GM19328 (cell line): ENCODE measurements at regions not wholly inside any gene's neighbourhood (a gene's known extent, or its start where the extent isn't known, plus 50 kb on each side); places are given as distances from the start of the nearest gene placed in this dataset.
"Not testable (repeated sequence)": the region's sequence is repeated elsewhere in the genome, so short reads cannot be mapped to it uniquely, and the experiment has no call there.

Experiments used
- ATAC-seq: cut with Tn5 transposase; IDR thresholded peaks from one replicate; pipeline ENCODE4 v1.9.1; 2021; ENCODE audit warnings: mild to moderate bottlenecking, moderate library complexity; ENCODE audit not compliant: unreplicated experiment

GRCh38 chr1:118303534-118303933 lies 118.5 kb upstream of the SPAG17 start:
- no peak for ATAC-seq

GRCh38 chr1:118303064-118303463 lies 118.0 kb upstream of the SPAG17 start:
- no peak for ATAC-seq

GRCh38 chr1:118302145-118302544 lies 117.1 kb upstream of the SPAG17 start:
- ATAC-seq = no peak

- ATAC-seq = no peak
These were observed 115.8 kb upstream of the SPAG17 start for GRCh38 chr1:118300808-118301207.

GRCh38 chr1:118298397-118298796 lies 113.4 kb upstream of the SPAG17 start:
- no peak for ATAC-seq

GRCh38 chr1:118297521-118297920 lies 112.5 kb upstream of the SPAG17 start:
- no peak for ATAC-seq

- ATAC-seq = no peak
These were observed 110.0 kb upstream of the SPAG17 start for GRCh38 chr1:118294875-118295642.

- no peak for ATAC-seq
These were observed 106.6 kb upstream of the SPAG17 start for GRCh38 chr1:118291661-118292060.

- ATAC-seq = no peak
These were observed 105.5 kb upstream of the SPAG17 start for GRCh38 chr1:118290571-118290970.

- ATAC-seq = no peak
These were observed 105.0 kb upstream of the SPAG17 start for GRCh38 chr1:118290046-118290445.

GRCh38 chr1:118280656-118281055 lies 95.6 kb upstream of the SPAG17 start:
- ATAC-seq = not testable (repeated sequence)

- ATAC-seq = no peak
These were observed 90.6 kb upstream of the SPAG17 start for GRCh38 chr1:118275472-118276115.

GRCh38 chr1:118272884-118273283 lies 87.9 kb upstream of the SPAG17 start:
- no peak for ATAC-seq

- ATAC-seq = no peak
These were observed 86.9 kb upstream of the SPAG17 start for GRCh38 chr1:118271883-118272282.

GRCh38 chr1:118269598-118269997 lies 84.6 kb upstream of the SPAG17 start:
- no peak for ATAC-seq

GRCh38 chr1:118266436-118266835 lies 81.4 kb upstream of the SPAG17 start:
- no peak for ATAC-seq

- ATAC-seq = no peak
These were observed 79.3 kb upstream of the SPAG17 start for GRCh38 chr1:118264343-118264742.

- ATAC-seq = no peak
These were observed 77.8 kb upstream of the SPAG17 start for GRCh38 chr1:118262865-118263264.

- ATAC-seq = no peak
These were observed 73.9 kb upstream of the SPAG17 start for GRCh38 chr1:118258975-118259374.

- ATAC-seq = no peak
These were observed 72.9 kb upstream of the SPAG17 start for GRCh38 chr1:118257946-118258345.

- no peak for ATAC-seq
These were observed 69.7 kb upstream of the SPAG17 start for GRCh38 chr1:118254491-118255425.
